ENCODE measurements at regions not wholly inside any gene's neighbourhood (a gene's known extent, or its start where the extent isn't known, plus 50 kb on each side); places are given as distances from the start of the nearest gene placed in this dataset.
"Not testable (repeated sequence)": the region's sequence is repeated elsewhere in the genome, so short reads cannot be mapped to it uniquely, and the experiment has no call there.

GRCh38 chr4:27126895-27127294 is 266.3 kb downstream of the STIM2 start:
- TF ChIP-seq CTCF, POLR2A (IDR thresholded peaks at IDR 0.05): not testable (repeated sequence)

All from lower leg skin (tissue), 3 donors.